GM18498 (cell line): ENCODE measurements at regions not wholly inside any gene's neighbourhood (a gene's known extent, or its start where the extent isn't known, plus 50 kb on each side); places are given as distances from the start of the nearest gene placed in this dataset.
A peak's percentile ranks its signal among the peaks of the same experiment; 100 is the strongest.

Experiments used
- ATAC-seq: cut with Tn5 transposase; IDR thresholded peaks from one replicate; pipeline ENCODE4 v1.9.1; 2021; ENCODE audit warnings: mild to moderate bottlenecking, moderate library complexity; ENCODE audit not compliant: unreplicated experiment

DNA sequence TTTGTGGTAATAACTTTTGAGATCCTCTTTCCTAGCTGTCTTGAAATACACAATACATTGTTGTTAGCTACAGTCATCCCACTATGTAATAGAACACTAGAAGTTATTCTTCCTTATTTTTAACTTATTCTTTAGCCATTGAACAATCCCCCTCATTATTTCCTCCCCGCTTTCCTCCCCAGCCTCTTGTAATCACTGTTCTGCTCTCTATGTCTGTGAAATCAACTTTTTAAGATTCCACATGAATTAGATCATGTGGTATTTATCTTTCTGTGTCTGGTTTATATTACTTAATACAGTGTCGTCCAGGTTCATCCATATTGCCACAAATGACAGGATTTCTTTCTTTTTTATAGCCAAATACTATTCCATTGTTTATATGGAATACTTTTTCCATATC, 72.9 kb downstream of the SLC10A2 start:
- ATAC-seq: no peak

- ATAC-seq: no peak
Observed at GRCh38 chr13:102984210-102984609, 82.0 kb downstream of the SLC10A2 start.

DNA sequence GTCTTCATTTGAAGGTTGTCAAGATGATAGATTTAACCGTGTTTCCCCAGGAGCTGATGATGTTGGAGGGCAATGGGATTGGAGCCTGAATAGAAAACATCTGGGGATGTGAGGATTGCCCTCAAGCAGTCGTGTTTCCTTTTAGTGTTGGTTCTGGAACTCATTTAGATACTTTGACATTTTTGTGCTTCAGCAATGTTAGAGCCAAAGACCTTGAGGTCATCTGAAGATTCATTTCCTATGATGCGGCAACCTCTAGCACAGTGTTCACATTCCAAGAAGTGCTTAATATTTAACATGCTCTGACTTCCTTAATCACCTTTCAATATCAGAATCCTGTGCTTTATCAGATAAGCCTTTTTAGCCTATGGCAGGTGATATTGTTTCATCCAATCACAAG, 82.7 kb downstream of the SLC10A2 start:
- no peak for ATAC-seq

GRCh38 chr13:102980331-102980982, 85.8 kb downstream of the SLC10A2 start:
- ATAC-seq: no peak

- no peak for ATAC-seq
Observed at GRCh38 chr13:102978168-102978567, 88.0 kb downstream of the SLC10A2 start.

DNA sequence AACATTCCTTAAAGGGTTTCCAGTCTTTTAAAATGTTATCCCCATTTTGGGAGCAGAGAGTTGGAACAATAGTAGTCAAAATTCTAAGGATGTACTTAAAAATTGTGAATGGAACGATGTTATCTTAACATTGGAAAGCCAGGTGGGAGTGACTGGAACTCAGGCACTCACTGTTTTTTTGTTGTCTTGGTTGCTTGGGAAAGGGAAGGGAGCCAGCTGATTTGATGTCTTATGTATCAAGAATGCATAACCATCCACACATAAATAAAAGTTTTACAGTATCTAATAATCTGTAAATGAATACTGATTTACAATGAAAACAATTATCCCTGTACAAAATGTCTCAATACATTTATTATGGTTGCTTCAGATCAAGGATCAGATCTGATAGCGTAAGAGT, 88.7 kb downstream of the SLC10A2 start:
- no peak for ATAC-seq

- no peak for ATAC-seq
Observed at GRCh38 chr13:102974317-102975087, 91.7 kb downstream of the SLC10A2 start.

GRCh38 chr13:102972191-102972590, 94.0 kb downstream of the SLC10A2 start:
- no peak for ATAC-seq

DNA sequence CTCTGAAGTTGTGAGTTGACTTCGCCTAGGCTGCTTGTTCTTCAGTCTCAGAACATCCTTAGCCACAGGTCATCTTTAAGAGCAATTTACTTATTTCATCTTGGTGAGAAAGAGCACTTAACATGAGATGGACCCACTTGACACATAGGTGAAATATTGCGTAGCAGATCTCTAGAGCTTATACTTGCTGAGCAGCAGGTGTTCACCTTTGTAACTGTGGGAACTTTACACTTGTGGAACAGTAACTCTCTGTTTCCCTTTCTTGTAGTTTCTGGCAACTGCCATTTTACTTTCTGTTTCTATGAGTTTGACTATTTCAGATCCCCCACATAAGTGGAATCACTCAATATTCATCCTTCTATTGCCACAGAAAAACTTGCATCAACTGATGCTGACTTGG, 95.7 kb downstream of the SLC10A2 start:
- peak; percentile 96 for ATAC-seq

DNA sequence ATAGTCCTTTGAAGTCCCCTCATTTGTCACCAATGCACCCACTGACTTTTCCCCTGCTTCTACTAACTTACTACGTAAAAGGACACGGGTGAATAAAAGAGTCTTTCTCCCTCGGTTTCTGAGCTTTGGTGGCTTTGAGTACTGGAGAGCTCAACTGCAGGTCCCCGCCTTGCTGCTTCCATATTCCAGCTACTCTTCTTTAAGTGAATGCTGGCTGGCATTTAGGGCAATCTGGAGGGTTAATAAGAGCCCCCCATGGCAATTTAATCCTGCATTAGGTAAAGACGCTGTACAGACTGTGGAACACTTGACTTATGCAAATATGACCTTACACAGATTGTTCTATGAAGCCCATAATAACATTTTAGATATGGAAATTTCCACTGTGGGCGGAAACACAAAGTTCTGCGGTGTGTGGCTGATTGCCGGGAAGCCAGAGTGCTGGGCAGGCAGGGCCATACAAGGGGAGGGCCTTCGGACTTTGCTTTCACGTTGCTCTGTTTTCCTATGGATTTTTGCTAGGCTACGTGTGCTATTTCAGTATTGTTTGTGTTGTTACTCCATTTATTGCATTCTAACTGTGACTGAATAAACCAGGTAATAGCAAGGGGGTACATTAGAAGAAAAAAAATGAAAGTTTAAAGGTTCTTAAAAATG, 97.5 kb downstream of the SLC10A2 start:
- peak; percentile 40 for ATAC-seq

DNA sequence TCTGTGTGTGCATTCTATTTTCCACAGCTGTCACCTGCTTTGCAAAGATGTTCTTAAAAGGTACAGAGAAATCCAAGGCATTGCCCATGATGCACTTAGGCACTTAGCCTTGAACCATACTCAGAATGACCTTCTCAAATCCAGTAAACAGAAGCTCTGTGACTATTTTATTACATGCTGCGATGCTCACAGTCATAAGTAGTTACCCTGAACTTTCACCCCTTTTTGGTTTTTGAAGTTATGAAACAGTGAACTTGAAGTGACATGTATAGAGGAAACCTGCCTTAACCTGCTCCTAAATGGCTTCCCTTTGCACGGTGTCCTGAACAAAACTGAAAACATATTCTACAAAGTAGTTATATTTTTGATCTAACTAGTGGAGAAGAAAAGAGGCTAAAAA, 100.4 kb downstream of the SLC10A2 start:
- ATAC-seq: peak; percentile 39

DNA sequence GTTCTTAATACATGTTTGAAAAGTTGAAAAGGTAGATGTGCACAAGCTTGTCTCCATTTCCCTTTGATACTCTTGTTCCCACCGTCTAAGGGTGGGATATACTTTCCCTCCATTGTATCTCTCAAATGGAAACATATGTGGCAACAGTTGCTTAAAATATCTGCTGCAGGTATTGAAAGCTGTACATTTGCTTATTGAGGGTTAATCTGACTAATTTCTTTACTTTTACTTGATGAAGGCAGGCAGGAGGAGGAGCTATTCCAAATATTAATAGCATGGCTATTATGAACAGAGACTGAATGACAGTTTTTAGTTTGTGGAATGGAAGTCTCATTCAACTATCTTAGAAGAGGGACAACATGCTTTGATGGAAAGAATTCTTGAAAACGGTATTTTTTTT, 103.8 kb downstream of the SLC10A2 start:
- no peak for ATAC-seq

DNA sequence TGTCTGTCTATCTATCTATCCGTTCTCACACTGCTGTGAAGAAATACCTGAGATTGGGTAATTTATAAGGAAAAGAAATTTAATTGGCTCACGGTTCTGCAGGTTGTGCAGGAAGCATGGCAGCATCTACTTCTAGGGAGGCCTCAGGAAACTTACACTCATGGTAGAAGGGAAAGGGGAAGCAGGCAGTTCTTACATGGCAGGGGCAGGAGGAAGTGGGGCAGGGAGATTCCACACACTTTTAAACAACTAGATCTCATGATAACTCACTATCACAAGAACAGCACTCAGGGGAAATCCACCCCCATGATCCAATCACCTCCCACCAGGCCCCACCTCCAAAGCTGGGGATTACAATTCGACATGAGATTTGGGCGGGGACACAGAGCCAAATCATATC, 105.3 kb downstream of the SLC10A2 start:
- ATAC-seq: no peak

DNA sequence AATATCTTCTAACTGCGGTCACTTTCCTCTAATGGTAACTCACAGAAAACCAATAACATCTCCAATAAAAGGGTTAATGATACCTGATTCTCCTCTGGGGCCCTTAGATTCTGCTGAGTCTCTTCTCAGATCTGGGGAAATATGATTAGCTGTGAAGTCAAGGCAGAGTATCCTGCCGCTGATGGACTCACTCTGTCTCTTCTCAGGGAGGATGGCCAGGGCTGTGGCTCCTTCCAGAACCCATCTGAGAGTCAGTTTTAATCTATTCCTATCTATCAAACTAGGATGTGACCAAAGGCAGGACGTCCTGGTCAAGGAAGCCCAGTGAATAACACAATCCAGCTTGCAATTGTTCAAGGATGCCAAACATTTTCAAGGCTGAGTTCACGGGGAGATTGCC, 109.8 kb downstream of the SLC10A2 start:
- ATAC-seq: no peak

DNA sequence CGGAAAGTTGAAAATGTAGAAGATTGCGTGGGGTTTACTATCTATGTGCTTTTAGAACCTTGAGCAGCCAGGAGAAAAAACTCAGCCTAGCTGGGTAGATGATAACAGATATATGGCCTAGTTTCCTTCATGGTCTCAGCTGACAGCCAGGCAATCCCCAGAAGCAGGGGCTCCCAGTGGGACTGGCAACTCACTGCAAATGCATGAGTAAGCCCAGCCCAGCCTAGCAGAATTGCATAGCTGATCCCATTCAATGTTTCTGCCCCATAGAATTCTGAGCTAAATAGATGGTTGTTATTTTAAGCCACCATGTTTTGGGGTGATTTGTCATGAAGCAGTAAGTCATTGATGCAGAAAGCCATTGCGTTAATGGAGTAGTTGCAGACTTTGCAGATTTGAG, 108.5 kb downstream of the ERCC5 start:
- ATAC-seq: no peak

DNA sequence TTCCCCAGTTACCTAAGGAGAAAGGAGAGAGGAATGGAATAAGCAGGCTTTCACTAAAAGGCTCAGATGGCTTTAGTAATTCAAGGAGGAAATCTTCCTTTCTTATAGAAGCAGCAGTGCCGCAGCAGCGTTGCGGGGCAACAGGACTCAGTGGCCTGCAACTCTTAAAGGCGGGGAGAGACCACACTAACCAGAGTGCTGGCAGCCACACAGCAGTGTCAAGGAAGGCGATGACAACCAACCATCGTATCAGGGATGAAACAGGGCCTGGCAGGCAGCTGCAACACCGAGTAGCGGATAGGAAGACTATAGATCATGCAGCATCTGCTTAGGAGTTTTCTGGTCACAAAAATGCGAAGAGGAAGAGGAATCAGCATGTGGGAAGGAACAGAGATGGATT, 106.0 kb downstream of the ERCC5 start:
- ATAC-seq: no peak

DNA sequence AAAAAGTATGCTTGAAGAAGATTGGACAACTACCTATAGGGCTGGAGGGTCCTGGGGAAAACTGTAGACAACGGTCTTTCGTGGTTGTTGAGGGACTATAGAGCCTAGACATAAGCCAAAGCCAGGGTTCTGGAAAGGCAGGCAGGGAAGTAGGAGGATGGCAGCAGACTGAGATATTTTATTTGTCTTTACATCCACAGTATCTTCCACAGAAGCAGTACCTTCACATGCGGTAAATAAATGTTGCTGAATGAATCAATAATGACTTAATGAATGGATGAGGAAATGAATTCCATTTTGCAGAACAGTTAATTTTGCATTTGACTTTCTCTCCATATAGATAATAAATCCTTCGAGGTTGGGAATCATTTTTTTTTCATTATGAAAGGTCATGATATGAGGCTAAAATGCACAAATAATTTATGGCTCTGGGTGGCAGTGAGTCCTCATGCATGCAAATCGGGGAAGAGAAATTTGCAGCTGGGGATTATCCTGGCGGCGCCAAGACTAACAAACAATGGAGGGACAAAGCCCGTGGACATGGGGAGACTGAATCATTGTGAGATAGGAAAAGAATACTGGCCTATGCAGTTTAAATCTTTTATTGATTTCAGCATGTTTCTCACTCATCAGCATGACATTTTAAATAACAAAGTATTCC, 102.0 kb downstream of the ERCC5 start:
- no peak for ATAC-seq

- ATAC-seq: no peak
Observed at GRCh38 chr13:102945886-102946285, 100.1 kb downstream of the ERCC5 start.

- ATAC-seq: no peak
Observed at GRCh38 chr13:102945324-102945815, 99.5 kb downstream of the ERCC5 start.

DNA sequence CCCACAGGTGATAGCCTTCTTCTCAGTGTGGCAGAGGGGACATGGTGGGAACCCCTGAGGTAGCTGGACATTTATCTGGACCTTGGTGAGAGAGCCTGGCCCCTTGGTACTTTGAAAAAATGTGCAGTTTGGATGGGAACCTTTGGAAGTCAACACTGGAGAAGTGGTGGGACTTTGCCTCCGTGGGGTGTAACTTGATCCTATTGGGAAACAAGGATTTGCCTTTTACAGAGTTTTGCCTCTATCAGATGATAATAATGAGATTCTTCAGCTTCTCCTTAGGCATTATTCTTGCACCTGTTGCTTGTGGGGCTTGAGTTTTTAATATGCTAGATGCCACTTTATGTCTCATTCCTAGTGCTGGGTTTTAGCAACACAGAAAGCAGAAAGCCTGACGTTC, 99.0 kb downstream of the ERCC5 start:
- ATAC-seq: no peak

DNA sequence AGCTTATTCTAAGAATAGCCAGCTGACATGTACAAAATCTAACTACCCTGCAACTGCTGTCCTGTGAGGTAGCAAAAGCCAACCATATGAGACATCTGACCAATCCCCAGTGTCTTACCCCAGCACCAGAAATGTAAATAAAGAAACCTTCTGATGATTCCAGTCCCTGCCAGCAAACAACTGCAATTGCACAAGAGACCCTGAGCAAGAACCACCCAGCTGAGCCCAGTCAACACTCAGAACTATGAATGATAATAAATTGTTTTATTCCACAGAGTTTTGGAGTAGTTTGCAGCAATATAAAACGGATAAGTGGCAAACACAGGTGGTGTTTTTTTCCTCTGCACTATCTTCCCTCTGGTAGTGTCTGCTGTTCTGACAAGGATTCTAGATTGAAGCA, 94.9 kb downstream of the ERCC5 start:
- ATAC-seq: no peak
